ENCODE measurements at regions not wholly inside any gene's neighbourhood (a gene's known extent, or its start where the extent isn't known, plus 50 kb on each side); places are given as distances from the start of the nearest gene placed in this dataset.

GRCh38 chr11:96753997-96754396 lies 364.2 kb downstream of the JRKL start:
- Histone ChIP-seq H3K4me2 (no peak overlapping the region), H3K27ac (no peak overlapping the region), H3K9me3 (no peaks in the 10 kb centered on the region), H3K4me1 (no peaks in the 10 kb centered on the region), H3K4me3 (no peak overlapping the region)
- no peak for FAIRE-seq
- TF ChIP-seq PHF8 (IDR thresholded peaks at IDR 0.05; ENCODE audit: borderline replicate concordance, low read depth) (no peak), USF2 (IDR thresholded peaks at IDR 0.05) (no peak), RNF2 (IDR thresholded peaks at IDR 0.05; ENCODE audit: borderline replicate concordance, low read depth) (no peak), SREBF2 (IDR thresholded peaks at IDR 0.05) (no peak), HOXB5 (CRISPR knock-in tag; IDR thresholded peaks at IDR 0.05) (no peak), SMC3 (IDR thresholded peaks at IDR 0.05) (no peak), KDM5A (IDR thresholded peaks at IDR 0.05) (no peak), FOXS1 (CRISPR knock-in tag; IDR thresholded peaks at IDR 0.05) (no peak), EP300 (IDR thresholded peaks at IDR 0.05) (no peak), RAD21 (conservative IDR thresholded peaks at IDR 0.05 in 1 of 2, IDR thresholded peaks at IDR 0.05 in 1 of 2) (no peak), ATOH8 (CRISPR knock-in tag; IDR thresholded peaks at IDR 0.05; ENCODE audit: low read depth) (no peak), HES2 (IDR thresholded peaks at IDR 0.05) (no peak), CBX2 (IDR thresholded peaks at IDR 0.05; ENCODE audit: borderline replicate concordance, low read depth) (no peak), MAX (IDR thresholded peaks at IDR 0.05) (no peak), MAZ (IDR thresholded peaks at IDR 0.05; ENCODE audit: borderline replicate concordance, low read depth, low read length) (no peak), BCL3 (IDR thresholded peaks at IDR 0.05) (no peak), HDAC2 (IDR thresholded peaks at IDR 0.05) (no peak)
- ChIA-PET CTCF (no interaction called here), POLR2A (no interaction called here)
- no peak for ATAC-seq
- no peak for DNase-seq (ENCODE audit: low read depth in 1 of 2, low spot score in 1 of 2)
- WGBS (ENCODE audit: missing lambda C conversion rate), result 0% methylated on average over 2 of the region's 2 CpGs

- no peak for TF ChIP-seq FOXS1 (CRISPR knock-in tag; IDR thresholded peaks at IDR 0.05)
- TF ChIP-seq RNF2 (IDR thresholded peaks at IDR 0.05; ENCODE audit: borderline replicate concordance, low read depth), result no peak
- no peak for TF ChIP-seq HDAC2 (IDR thresholded peaks at IDR 0.05)
- TF ChIP-seq POLR2AphosphoS2 (conservative IDR thresholded peaks at IDR 0.05; ENCODE audit: low read length), result no peak
- no peak for TF ChIP-seq PBX3 (IDR thresholded peaks at IDR 0.05)
- TF ChIP-seq MAX (IDR thresholded peaks at IDR 0.05), result no peak
- no peak for TF ChIP-seq BHLHE40 (IDR thresholded peaks at IDR 0.05; ENCODE audit: low read depth, low read length)
- TF ChIP-seq CBX2 (IDR thresholded peaks at IDR 0.05; ENCODE audit: borderline replicate concordance, low read depth), result no peak
- TF ChIP-seq NPAS2 (CRISPR knock-in tag; IDR thresholded peaks at IDR 0.05; ENCODE audit: borderline replicate concordance), result no peak
- TF ChIP-seq E2F6 (IDR thresholded peaks at IDR 0.05; ENCODE audit: borderline replicate concordance, low read depth), result no peak
- TF ChIP-seq CTCF (IDR thresholded peaks at IDR 0.05), result no peak
- no peak for TF ChIP-seq HOXB5 (CRISPR knock-in tag; IDR thresholded peaks at IDR 0.05)
- TF ChIP-seq MYC (IDR thresholded peaks at IDR 0.05; ENCODE audit: borderline replicate concordance, low read length), result no peak
- ATAC-seq, result no peak
- no peak for DNase-seq (ENCODE audit: low read depth in 1 of 2, low spot score in 1 of 2)
- 13% methylated on average over 2 of the region's 2 CpGs for WGBS (ENCODE audit: missing lambda C conversion rate)
- no peak overlapping the region for H3K4me3 ChIP-seq
- ChIA-PET POLR2A (no interaction called here), CTCF (no interaction called here)
- H3K4me1 ChIP-seq, result no peaks in the 10 kb centered on the region
- no peak for FAIRE-seq
- no peak overlapping the region for H3K4me2 ChIP-seq
- H3K9me3 ChIP-seq, result no peaks in the 10 kb centered on the region
- H3K27ac ChIP-seq, result no peak overlapping the region
These were observed 365.4 kb downstream of the JRKL start for GRCh38 chr11:96755209-96755608.

Measured in A549 (cell line).